Breast epithelium (tissue), 3 donors: ENCODE measurements at regions not wholly inside any gene's neighbourhood (a gene's known extent, or its start where the extent isn't known, plus 50 kb on each side); places are given as distances from the start of the nearest gene placed in this dataset.
"Not testable (repeated sequence)": the region's sequence is repeated elsewhere in the genome, so short reads cannot be mapped to it uniquely, and the experiment has no call there.

Experiments used
- POLR2A ChIP-seq: fragments of 450-650 bp; IDR thresholded peaks from one replicate; pipeline ENCODE4 v1.6.1; 2016; ENCODE audit warnings: antibody characterized with exemption, mild to moderate bottlenecking, moderate library complexity
- TF ChIP-seq, protein P1 (sequence below), 3 donors: fragments of 450-650 bp; IDR thresholded peaks; one replicate each; pipeline ENCODE4 v1.5.1; 2016 to 2017; ENCODE audit warnings: antibody characterized with exemption in 3 of 3, mild to moderate bottlenecking in 3 of 3, moderate library complexity in 3 of 3

DNA sequence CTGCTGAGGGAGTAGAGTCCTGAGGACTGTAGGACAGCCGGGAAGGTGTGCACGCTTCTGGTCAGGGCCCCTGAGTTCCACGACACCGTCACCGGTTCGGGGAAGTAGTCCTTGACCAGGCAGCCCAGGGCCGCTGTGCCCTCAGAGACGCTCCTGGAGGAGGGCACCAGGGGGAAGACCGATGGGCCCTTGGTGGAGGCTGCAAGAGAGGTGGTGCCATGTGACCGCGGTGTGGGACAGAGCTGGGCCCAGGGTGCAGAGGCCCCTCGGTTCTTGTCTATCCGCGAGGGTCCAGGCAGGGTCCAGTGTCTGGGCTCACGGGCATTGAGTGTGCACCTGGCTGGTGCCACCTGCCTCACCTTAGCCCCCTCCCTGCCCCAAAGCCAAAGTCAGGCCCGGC, 143.3 kb downstream of the TMEM121 start:
- TF ChIP-seq, protein P1, sequence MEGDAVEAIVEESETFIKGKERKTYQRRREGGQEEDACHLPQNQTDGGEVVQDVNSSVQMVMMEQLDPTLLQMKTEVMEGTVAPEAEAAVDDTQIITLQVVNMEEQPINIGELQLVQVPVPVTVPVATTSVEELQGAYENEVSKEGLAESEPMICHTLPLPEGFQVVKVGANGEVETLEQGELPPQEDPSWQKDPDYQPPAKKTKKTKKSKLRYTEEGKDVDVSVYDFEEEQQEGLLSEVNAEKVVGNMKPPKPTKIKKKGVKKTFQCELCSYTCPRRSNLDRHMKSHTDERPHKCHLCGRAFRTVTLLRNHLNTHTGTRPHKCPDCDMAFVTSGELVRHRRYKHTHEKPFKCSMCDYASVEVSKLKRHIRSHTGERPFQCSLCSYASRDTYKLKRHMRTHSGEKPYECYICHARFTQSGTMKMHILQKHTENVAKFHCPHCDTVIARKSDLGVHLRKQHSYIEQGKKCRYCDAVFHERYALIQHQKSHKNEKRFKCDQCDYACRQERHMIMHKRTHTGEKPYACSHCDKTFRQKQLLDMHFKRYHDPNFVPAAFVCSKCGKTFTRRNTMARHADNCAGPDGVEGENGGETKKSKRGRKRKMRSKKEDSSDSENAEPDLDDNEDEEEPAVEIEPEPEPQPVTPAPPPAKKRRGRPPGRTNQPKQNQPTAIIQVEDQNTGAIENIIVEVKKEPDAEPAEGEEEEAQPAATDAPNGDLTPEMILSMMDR (IDR thresholded peaks at IDR 0.05), result not testable (repeated sequence)
- not testable (repeated sequence) for TF ChIP-seq POLR2A
